ENCODE measurements at regions not wholly inside any gene's neighbourhood (a gene's known extent, or its start where the extent isn't known, plus 50 kb on each side); places are given as distances from the start of the nearest gene placed in this dataset.
"Not testable (repeated sequence)": the region's sequence is repeated elsewhere in the genome, so short reads cannot be mapped to it uniquely, and the experiment has no call there.

DNA sequence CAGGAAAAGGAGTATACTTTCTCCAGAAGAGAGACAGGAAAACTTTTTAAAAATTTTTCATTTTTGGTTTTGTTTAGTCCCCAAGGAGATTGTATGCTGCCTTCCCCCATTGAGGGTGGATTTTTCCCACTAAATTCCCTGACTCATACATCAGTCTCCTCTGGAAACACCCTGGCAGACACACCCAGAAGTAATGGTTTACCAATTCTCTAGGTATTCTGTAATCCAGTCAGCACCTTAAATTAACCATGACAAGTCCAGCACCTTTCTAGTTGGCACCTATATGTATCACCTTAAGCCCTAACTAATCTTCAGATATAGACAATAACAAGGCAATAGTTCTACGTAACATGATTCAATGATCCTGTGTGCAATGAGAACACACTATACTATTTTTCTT lies 165.9 kb upstream of the NPAP1 start:
- peaks cover 22% of the 10 kb centered on the region for H3K9me3 Mint-ChIP-seq
- not testable (repeated sequence) for H3K4me1 Mint-ChIP-seq; H3K4me3 Mint-ChIP-seq; H3K27me3 Mint-ChIP-seq (ENCODE audit: low read depth); H3K27ac Mint-ChIP-seq; H3K36me3 Mint-ChIP-seq (ENCODE audit: low read depth)

DNA sequence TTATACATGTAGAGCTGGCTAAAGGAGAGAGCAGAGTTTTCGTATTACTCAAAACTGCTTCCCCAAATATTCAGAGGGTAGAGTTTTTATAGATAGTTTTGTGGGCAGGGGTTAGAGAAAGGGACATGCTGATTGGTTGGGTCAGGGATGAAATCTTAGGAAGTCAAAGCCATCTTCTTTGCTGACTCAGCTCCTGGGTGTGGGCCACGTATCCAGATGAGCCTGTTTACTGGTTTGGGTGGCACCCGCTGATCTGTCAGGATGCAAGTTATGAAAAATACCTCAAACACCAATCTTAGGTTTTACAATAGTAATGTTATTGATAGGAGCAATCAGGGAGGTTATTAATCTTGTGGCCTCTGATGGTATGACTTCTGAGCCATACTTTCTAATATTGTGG lies 164.0 kb upstream of the NPAP1 start:
- not testable (repeated sequence) for H3K4me1 Mint-ChIP-seq; H3K4me3 Mint-ChIP-seq; H3K27me3 Mint-ChIP-seq (ENCODE audit: low read depth); H3K27ac Mint-ChIP-seq
- H3K9me3 Mint-ChIP-seq = peaks cover 17% of the 10 kb centered on the region
- peaks cover 10% of the 10 kb centered on the region for H3K36me3 Mint-ChIP-seq (ENCODE audit: low read depth)

DNA sequence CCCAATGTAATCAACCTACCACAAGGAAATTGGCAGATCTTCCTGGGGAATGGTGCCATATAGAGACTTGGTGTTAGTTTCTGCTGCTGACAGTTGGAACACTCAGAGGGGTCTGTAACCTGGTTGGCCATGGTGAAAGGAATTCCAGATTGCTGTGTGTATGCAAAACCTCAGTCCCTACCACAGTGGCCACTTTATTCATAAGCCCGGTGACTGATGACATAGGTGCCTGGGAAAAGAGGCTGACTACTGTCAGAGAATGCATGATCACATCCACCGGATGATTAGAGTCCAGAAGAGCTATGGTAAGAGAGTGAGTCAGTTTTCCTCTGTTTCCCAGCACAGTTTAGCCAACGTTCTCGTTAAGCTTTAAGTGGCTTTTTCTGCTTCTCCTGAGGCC lies 156.8 kb upstream of the NPAP1 start:
- not testable (repeated sequence) for H3K36me3 Mint-ChIP-seq (ENCODE audit: low read depth); H3K4me1 Mint-ChIP-seq; H3K27ac Mint-ChIP-seq; H3K27me3 Mint-ChIP-seq (ENCODE audit: low read depth); H3K4me3 Mint-ChIP-seq; H3K9me3 Mint-ChIP-seq

DNA sequence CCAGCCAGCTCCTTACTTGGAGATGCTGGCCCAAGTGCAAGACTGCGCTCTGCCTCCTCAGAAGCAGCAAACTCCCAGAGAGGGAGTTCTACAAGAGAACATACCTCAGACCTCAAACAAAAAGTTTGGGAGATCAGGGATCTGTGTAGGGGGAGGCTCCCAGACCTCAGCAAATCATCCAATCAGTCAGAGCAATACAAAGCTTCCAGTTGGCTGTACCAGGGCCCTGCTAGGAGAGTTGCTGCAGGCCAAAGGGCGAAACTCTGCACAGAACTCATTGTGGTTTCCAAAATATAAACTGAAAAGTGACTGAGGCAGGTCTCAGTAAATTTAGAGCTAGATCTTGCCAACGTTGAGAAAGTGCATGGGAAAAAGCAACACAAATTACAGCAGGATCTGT lies 144.3 kb upstream of the NPAP1 start:
- not testable (repeated sequence) for H3K27ac Mint-ChIP-seq; H3K4me3 Mint-ChIP-seq; H3K4me1 Mint-ChIP-seq; H3K9me3 Mint-ChIP-seq; H3K36me3 Mint-ChIP-seq (ENCODE audit: low read depth); H3K27me3 Mint-ChIP-seq (ENCODE audit: low read depth)

DNA sequence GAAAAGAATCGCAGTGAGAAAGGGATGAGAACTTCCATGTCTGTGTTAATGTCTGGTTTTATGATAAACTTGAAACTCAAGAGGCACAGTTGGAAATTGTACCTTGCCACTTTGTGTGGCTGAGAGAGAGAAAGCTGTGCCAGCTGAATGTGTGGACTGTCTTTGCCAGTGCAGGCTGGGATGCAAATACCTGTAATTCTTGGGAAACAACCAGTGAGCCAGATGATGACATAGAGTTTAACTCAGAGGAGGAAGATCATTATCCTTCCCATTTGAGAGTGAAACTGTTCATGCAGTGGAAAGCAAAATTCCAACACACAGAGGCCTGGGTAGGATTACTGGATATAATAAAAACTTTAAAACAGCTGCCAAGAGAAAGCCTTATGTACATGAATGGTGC lies 141.5 kb upstream of the NPAP1 start:
- not testable (repeated sequence) for H3K4me1 Mint-ChIP-seq; H3K9me3 Mint-ChIP-seq; H3K27me3 Mint-ChIP-seq (ENCODE audit: low read depth); H3K4me3 Mint-ChIP-seq; H3K27ac Mint-ChIP-seq; H3K36me3 Mint-ChIP-seq (ENCODE audit: low read depth)

DNA sequence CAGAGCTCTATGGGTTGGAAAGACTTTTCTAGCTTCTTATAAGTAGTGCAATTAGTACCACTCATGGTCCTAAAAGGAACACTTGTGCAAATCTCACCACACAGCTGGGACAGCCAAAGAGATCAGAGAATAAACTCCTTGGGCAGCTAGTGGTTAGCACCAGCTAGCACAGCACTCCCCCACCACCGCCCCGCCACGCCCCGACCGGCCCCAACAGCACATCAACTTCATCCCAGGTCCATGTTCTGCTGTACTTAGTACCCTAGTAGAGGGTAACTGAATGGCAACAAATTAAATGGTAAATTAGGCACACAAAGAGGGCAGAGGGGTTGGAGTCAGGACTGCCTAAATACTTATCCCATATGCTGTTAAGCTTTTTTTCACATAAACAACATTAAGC lies 118.3 kb upstream of the NPAP1 start:
- H3K27me3 Mint-ChIP-seq (ENCODE audit: low read depth); H3K9me3 Mint-ChIP-seq; H3K4me1 Mint-ChIP-seq; H3K36me3 Mint-ChIP-seq (ENCODE audit: low read depth); H3K27ac Mint-ChIP-seq; H3K4me3 Mint-ChIP-seq: not testable (repeated sequence)

DNA sequence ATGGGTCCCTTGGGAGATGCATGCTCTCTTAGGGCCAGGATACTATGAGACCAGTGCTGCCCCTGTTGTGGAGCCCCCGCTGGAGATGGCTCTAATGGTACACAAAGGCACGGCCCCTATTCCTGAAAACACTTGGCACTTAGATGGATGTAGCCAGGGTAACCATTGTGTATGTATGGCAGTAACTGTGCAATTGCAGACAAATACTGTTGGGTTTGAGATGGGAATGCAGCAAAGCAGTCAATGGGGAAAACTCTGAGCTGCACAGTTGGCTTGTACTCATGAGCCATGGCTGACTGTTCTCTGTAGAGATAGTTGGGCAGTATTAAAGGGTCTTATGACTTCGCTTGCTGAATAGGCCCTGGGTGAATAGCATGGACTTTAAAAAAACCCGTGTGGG lies 67.9 kb upstream of the NPAP1 start:
- no peaks in the 10 kb centered on the region for H3K27me3 Mint-ChIP-seq (ENCODE audit: low read depth)
- no peak overlapping the region for H3K4me3 Mint-ChIP-seq
- TF ChIP-seq, protein P1, sequence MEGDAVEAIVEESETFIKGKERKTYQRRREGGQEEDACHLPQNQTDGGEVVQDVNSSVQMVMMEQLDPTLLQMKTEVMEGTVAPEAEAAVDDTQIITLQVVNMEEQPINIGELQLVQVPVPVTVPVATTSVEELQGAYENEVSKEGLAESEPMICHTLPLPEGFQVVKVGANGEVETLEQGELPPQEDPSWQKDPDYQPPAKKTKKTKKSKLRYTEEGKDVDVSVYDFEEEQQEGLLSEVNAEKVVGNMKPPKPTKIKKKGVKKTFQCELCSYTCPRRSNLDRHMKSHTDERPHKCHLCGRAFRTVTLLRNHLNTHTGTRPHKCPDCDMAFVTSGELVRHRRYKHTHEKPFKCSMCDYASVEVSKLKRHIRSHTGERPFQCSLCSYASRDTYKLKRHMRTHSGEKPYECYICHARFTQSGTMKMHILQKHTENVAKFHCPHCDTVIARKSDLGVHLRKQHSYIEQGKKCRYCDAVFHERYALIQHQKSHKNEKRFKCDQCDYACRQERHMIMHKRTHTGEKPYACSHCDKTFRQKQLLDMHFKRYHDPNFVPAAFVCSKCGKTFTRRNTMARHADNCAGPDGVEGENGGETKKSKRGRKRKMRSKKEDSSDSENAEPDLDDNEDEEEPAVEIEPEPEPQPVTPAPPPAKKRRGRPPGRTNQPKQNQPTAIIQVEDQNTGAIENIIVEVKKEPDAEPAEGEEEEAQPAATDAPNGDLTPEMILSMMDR (IDR thresholded peaks at IDR 0.05; ENCODE audit: unreplicated experiment in 3 of 3) = no peak
- peaks cover 13% of the 10 kb centered on the region for H3K9me3 Mint-ChIP-seq
- no peaks in the 10 kb centered on the region for H3K36me3 Mint-ChIP-seq (ENCODE audit: low read depth)
- H3K27ac Mint-ChIP-seq = no peak overlapping the region
- H3K4me1 Mint-ChIP-seq = no peaks in the 10 kb centered on the region

- TF ChIP-seq, protein P1 (IDR thresholded peaks at IDR 0.05; ENCODE audit: unreplicated experiment in 3 of 3) = no peak
- peaks cover 36% of the 10 kb centered on the region for H3K9me3 Mint-ChIP-seq
- no peaks in the 10 kb centered on the region for H3K27me3 Mint-ChIP-seq (ENCODE audit: low read depth)
- no peaks in the 10 kb centered on the region for H3K4me1 Mint-ChIP-seq
- H3K27ac Mint-ChIP-seq = no peak overlapping the region
- peaks cover 3% of the 10 kb centered on the region for H3K36me3 Mint-ChIP-seq (ENCODE audit: low read depth)
- no peak overlapping the region for H3K4me3 Mint-ChIP-seq
Measured at GRCh38 chr15:24617646-24618045, 57.9 kb upstream of the NPAP1 start.

GRCh38 chr15:24621630-24622215 lies 53.9 kb upstream of the NPAP1 start:
- peaks cover 3% of the 10 kb centered on the region for H3K36me3 Mint-ChIP-seq (ENCODE audit: low read depth)
- TF ChIP-seq, protein P1 (IDR thresholded peaks at IDR 0.05; ENCODE audit: unreplicated experiment in 3 of 3) = no peak
- no peak overlapping the region for H3K27ac Mint-ChIP-seq
- no peaks in the 10 kb centered on the region for H3K27me3 Mint-ChIP-seq (ENCODE audit: low read depth)
- H3K4me1 Mint-ChIP-seq = no peaks in the 10 kb centered on the region
- peaks cover 34% of the 10 kb centered on the region for H3K9me3 Mint-ChIP-seq
- H3K4me3 Mint-ChIP-seq = no peak overlapping the region
